SJCRH30 (cell line): ENCODE measurements at regions not wholly inside any gene's neighbourhood (a gene's known extent, or its start where the extent isn't known, plus 50 kb on each side); places are given as distances from the start of the nearest gene placed in this dataset.
A peak's percentile ranks its signal among the peaks of the same experiment; 100 is the strongest.

Source experiments
- DNase-seq, 2 experiments: peaks; one replicate each; pipeline ENCODE4 v3.0.0-alpha.2; 2015 to 2020
- H3K27ac ChIP-seq: fragments of 250-450 bp; sonication (Bioruptor Pico); 2 replicates; pipeline ENCODE4 v1.5.1; 2020; ENCODE audit warnings: mild to moderate bottlenecking, moderate library complexity
- H3K27me3 ChIP-seq: fragments of 250-450 bp; sonication (Bioruptor Pico); 2 replicates; pipeline ENCODE4 v1.5.1; 2020; ENCODE audit warnings: mild to moderate bottlenecking, moderate library complexity
- H3K36me3 ChIP-seq: fragments of 250-450 bp; sonication (Bioruptor Pico); 2 replicates; pipeline ENCODE4 v1.5.1; 2020; ENCODE audit warnings: mild to moderate bottlenecking, moderate library complexity
- H3K4me1 ChIP-seq: fragments of 250-450 bp; sonication (Bioruptor Pico); 2 replicates; pipeline ENCODE4 v1.5.1; 2020; ENCODE audit warnings: mild to moderate bottlenecking, moderate library complexity
- H3K4me3 ChIP-seq: fragments of 250-450 bp; sonication (Bioruptor Pico); 2 replicates; pipeline ENCODE4 v1.5.1; 2020; ENCODE audit warnings: mild to moderate bottlenecking, moderate library complexity
- H3K9me3 ChIP-seq: fragments of 250-450 bp; sonication (Bioruptor Pico); replicated peaks from 2 replicates; pipeline ENCODE4 v1.5.1; 2020; ENCODE audit warnings: mild to moderate bottlenecking, moderate library complexity

- no peaks in the 10 kb centered on the region for H3K9me3 ChIP-seq
Observed at GRCh38 chr13:106712381-106712780, 144.4 kb upstream of the ARGLU1 start.

DNA sequence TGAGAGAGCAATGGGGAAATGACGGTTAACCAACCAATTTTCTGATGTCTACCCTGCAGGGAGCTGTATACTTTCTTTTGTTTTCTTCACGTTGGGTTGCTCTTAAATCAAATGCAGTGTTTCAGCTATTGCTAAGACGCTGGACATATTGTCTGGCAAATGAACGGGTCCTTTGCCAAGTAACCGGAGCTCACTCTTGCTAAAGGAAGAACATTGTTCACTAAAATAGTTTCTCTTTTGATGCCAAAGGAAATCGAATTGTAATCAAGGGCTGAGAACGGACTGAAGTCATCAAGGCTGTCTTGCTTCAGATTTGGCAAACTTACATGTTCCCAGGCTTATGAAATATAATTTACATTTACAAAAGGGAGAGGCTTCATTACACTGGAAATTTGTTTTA, 142.3 kb upstream of the ARGLU1 start:
- Histone ChIP-seq H3K4me3 (no peak overlapping the region), H3K27ac (no peak overlapping the region), H3K4me1 (no peaks in the 10 kb centered on the region), H3K36me3 (no peaks in the 10 kb centered on the region), H3K27me3 (no peaks in the 10 kb centered on the region), H3K9me3 (no peaks in the 10 kb centered on the region)
- no peak for DNase-seq

More at GRCh38 chr13:106712381-106712780, 144.4 kb upstream of the ARGLU1 start:
- no peaks in the 10 kb centered on the region for H3K36me3 ChIP-seq
- no peaks in the 10 kb centered on the region for H3K4me1 ChIP-seq
- H3K27ac ChIP-seq, result no peak overlapping the region
- no peak for DNase-seq
- no peak overlapping the region for H3K4me3 ChIP-seq
- no peaks in the 10 kb centered on the region for H3K27me3 ChIP-seq

DNA sequence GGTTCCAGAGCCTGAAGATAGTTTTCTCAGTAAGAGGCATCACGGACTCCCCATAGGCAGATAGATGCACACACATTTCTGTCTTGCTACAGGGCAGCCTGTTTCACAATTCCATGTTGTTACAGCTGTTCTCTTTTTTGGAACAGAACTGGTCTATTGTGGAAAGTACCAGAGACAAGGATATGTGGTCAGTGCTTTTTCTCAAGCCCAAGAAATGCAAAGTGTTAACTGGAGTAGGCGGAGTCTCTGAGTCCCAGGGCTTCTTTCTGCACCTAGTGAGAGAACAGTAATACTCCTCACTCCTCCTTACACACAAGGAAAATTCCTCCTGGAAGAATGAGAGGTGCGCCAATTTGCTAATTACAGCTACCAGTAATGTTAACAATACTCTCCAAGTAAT, 141.6 kb upstream of the ARGLU1 start:
- no peaks in the 10 kb centered on the region for H3K36me3 ChIP-seq

GRCh38 chr13:106702505-106702904, 134.6 kb upstream of the ARGLU1 start:
- H3K27me3 ChIP-seq, result no peaks in the 10 kb centered on the region
- H3K4me3 ChIP-seq, result no peak overlapping the region
- H3K4me1 ChIP-seq, result no peaks in the 10 kb centered on the region
- H3K9me3 ChIP-seq, result no peaks in the 10 kb centered on the region
- H3K27ac ChIP-seq, result no peak overlapping the region
- DNase-seq, result no peak
- H3K36me3 ChIP-seq, result no peaks in the 10 kb centered on the region

More for the DNA sequence above, 141.6 kb upstream of the ARGLU1 start:
- H3K27me3 ChIP-seq, result no peaks in the 10 kb centered on the region
- H3K4me1 ChIP-seq, result no peaks in the 10 kb centered on the region
- H3K9me3 ChIP-seq, result no peaks in the 10 kb centered on the region
- H3K27ac ChIP-seq, result no peak overlapping the region
- H3K4me3 ChIP-seq, result no peak overlapping the region
- peak; percentile 13 to 59 for DNase-seq

DNA sequence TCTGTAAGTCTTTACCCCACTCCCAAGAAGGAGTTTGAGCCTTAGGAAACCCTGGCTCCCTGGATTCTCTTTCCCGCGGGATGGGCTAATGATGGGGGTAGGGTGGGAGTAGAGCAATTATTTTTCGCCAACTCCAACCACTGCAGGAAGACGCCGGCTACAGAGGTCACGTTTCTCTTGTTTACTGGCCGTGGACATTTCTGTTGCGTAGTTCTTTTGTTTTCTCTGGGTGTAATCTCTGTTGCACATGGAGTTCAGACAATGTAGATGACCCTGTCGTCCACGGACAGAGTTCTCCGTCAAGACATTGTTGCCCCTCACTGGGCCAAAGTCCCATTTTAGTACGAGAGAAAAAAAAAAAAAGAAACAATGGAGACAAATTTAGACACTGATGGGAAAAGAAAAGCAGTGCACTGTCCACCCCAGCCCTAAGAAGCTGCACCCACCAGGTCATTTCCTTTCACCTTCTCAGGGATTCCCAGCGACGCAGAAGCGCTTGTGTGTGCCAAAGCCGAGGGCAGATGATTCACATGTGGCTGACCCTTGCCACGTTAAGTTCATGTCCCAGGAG, 133.9 kb upstream of the ARGLU1 start:
- DNase-seq, result no peak
- Histone ChIP-seq H3K4me1 (no peaks in the 10 kb centered on the region), H3K36me3 (no peaks in the 10 kb centered on the region), H3K27ac (no peak overlapping the region), H3K27me3 (no peaks in the 10 kb centered on the region), H3K4me3 (no peak overlapping the region), H3K9me3 (no peaks in the 10 kb centered on the region)

GRCh38 chr13:106700439-106700838, 132.5 kb upstream of the ARGLU1 start:
- H3K9me3 ChIP-seq, result no peaks in the 10 kb centered on the region
- no peaks in the 10 kb centered on the region for H3K36me3 ChIP-seq
- no peak for DNase-seq
- no peaks in the 10 kb centered on the region for H3K27me3 ChIP-seq
- H3K4me3 ChIP-seq, result no peak overlapping the region
- H3K4me1 ChIP-seq, result no peaks in the 10 kb centered on the region
- H3K27ac ChIP-seq, result no peak overlapping the region

DNA sequence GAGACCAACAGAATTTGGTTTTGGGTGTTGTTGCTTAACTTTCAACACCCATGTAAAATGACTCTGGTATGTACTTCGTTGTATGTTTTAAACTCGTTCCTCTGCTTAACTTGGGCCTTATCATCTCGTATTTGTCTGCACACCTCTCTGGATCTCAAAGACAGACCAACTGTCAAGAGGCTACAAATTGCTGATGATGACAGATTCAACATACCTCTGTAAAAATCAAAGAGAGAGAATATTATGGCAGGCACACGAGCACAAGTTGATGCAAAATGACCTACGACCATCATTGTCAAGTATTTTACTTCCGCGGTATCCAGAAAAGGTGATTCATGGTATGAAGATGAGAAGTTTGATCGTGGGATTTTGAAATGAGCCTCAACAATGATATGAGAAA, 132.1 kb upstream of the ARGLU1 start:
- Histone ChIP-seq H3K27me3 (no peaks in the 10 kb centered on the region; the same call in 1 of the 2 replicates), H3K9me3 (no peaks in the 10 kb centered on the region), H3K4me3 (no peak overlapping the region)

DNA sequence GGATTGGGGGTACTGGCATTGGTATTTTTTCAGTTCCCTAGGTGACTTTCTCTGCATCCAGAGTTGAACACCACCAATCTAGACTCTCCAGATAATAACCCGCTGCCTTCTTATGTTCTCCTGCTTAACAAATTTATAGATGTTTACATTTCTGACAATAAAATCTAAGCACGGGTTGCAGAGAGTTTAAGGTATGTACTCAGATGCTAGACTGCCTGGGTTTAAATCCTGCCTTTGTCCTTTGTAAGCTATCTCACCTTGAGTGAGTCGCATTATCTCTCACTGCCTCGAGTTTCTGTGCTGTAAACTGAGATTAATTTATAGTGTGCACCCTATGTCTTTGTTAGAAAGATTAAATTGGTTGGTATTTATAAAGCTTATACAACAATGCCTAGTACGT, 131.4 kb upstream of the ARGLU1 start:
- Histone ChIP-seq H3K9me3 (no peaks in the 10 kb centered on the region), H3K4me1 (no peaks in the 10 kb centered on the region), H3K27ac (no peak overlapping the region), H3K36me3 (no peaks in the 10 kb centered on the region), H3K27me3 (no peaks in the 10 kb centered on the region; the same call in 1 of the 2 replicates), H3K4me3 (no peak overlapping the region)
- DNase-seq, result no peak

More for the DNA sequence above, 132.1 kb upstream of the ARGLU1 start:
- Histone ChIP-seq H3K27ac (no peak overlapping the region), H3K36me3 (no peaks in the 10 kb centered on the region), H3K4me1 (no peaks in the 10 kb centered on the region)
- no peak for DNase-seq

- no peaks in the 10 kb centered on the region for H3K9me3 ChIP-seq
- no peak overlapping the region for H3K4me3 ChIP-seq
- no peaks in the 10 kb centered on the region for H3K4me1 ChIP-seq
- no peak overlapping the region for H3K27ac ChIP-seq
- H3K36me3 ChIP-seq, result no peaks in the 10 kb centered on the region
- no peaks in the 10 kb centered on the region; the same call in 1 of the 2 replicates for H3K27me3 ChIP-seq
- DNase-seq, result no peak
Observed at GRCh38 chr13:106696719-106697118, 128.8 kb upstream of the ARGLU1 start.

DNA sequence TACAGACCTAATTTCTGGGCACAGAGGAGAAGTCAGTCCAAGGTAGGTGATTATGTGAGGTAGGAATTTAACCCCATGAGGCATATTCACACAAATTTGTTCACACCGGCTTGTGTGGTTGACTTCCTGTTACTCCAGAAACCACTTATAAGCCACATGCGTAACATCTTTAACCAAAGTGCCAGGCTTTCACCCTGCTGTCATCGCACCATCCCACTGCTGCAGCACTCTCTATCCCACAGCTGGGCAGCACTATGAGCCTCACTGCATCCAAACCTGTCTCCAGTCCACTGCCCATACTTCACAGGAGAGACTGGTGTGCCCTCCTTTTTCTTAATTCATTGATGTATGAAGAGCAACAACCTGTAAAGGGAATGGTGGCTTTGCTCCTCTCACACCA, 128.2 kb upstream of the ARGLU1 start:
- DNase-seq, result no peak
- Histone ChIP-seq H3K4me3 (no peak overlapping the region), H3K4me1 (no peaks in the 10 kb centered on the region), H3K27me3 (no peaks in the 10 kb centered on the region; the same call in 1 of the 2 replicates), H3K27ac (no peak overlapping the region), H3K9me3 (no peaks in the 10 kb centered on the region), H3K36me3 (no peaks in the 10 kb centered on the region)

GRCh38 chr13:106695139-106695538, 127.2 kb upstream of the ARGLU1 start:
- DNase-seq, result no peak
- Histone ChIP-seq H3K27me3 (no peaks in the 10 kb centered on the region; the same call in 1 of the 2 replicates), H3K4me1 (no peaks in the 10 kb centered on the region), H3K4me3 (no peak overlapping the region), H3K36me3 (no peaks in the 10 kb centered on the region), H3K27ac (no peak overlapping the region), H3K9me3 (no peaks in the 10 kb centered on the region)

DNA sequence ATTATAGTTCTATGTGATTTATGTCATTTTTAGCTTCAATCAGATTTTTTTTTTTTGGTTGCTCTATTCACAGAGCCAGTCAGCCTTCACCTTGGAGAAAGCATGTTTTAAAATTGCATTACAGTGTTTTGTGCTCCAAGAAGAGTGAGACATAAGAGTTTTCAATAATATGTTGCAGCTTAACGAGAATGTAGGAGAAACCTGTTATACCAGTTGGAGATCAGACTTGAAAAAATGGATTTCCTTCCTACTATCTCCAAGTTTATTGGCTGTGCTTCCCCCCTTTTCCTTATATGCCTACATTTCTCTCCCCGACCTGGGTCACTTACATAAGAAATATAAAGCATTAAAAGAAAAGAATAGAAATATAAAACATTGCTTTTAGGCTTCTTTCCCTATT, 123.9 kb upstream of the ARGLU1 start:
- H3K9me3 ChIP-seq, result no peaks in the 10 kb centered on the region
- H3K36me3 ChIP-seq, result no peaks in the 10 kb centered on the region
- H3K27ac ChIP-seq, result no peak overlapping the region
- H3K4me1 ChIP-seq, result no peaks in the 10 kb centered on the region
- H3K4me3 ChIP-seq, result no peak overlapping the region
- DNase-seq, result no peak
- no peaks in the 10 kb centered on the region; the same call in 1 of the 2 replicates for H3K27me3 ChIP-seq

GRCh38 chr13:106691341-106691740, 123.4 kb upstream of the ARGLU1 start:
- no peak overlapping the region for H3K4me3 ChIP-seq
- H3K36me3 ChIP-seq, result no peaks in the 10 kb centered on the region
- DNase-seq, result no peak
- H3K27ac ChIP-seq, result no peak overlapping the region
- H3K9me3 ChIP-seq, result no peaks in the 10 kb centered on the region
- H3K27me3 ChIP-seq, result no peaks in the 10 kb centered on the region; the same call in 1 of the 2 replicates
- H3K4me1 ChIP-seq, result no peaks in the 10 kb centered on the region

DNA sequence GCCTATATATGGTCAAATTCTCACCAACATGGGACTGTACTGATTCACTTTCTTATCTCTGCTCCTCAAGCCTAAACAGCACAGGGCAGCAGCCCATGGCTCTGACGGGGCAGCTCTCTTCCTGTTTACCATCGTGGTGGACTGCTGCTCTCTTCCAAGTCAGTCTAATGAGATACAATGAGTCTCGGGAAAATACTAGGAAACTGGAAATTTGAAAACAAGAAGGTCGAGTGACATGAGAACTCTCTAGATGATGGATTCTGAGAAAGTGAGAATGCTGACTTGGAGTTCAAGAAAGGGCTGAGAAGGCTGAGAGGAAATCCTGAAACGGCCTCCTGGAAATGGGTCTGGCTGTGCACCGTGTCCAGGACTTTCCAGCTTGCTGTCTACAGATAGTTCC, 122.8 kb upstream of the ARGLU1 start:
- Histone ChIP-seq H3K9me3 (no peaks in the 10 kb centered on the region), H3K36me3 (no peaks in the 10 kb centered on the region), H3K4me1 (no peaks in the 10 kb centered on the region), H3K27me3 (no peaks in the 10 kb centered on the region; the same call in 1 of the 2 replicates), H3K4me3 (no peak overlapping the region), H3K27ac (no peak overlapping the region)
- no peak for DNase-seq

- Histone ChIP-seq H3K36me3 (no peaks in the 10 kb centered on the region), H3K27me3 (no peaks in the 10 kb centered on the region; the same call in 1 of the 2 replicates), H3K9me3 (no peaks in the 10 kb centered on the region), H3K4me3 (no peak overlapping the region), H3K4me1 (no peaks in the 10 kb centered on the region), H3K27ac (no peak overlapping the region)
- no peak for DNase-seq
Observed at GRCh38 chr13:106689906-106690305, 122.0 kb upstream of the ARGLU1 start.

DNA sequence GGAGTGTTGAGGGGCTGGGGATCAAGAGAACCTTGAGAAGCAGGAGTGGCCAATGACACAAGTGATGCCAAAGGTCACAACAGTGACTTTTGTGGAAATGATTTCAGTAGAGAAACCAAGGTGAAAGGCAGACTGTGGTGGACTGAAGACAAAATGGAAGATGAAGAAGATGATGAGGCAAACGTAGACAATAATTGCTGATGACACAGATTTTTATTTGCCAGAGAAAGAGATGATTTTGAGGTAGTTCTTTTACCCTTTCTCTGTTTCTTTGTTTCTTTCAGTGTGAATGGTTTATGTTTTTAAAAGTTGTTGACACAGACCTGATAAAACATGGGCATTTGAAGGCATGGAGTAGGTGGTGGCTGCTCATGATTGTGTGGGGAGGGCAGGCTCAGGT, 121.0 kb upstream of the ARGLU1 start:
- H3K4me3 ChIP-seq, result no peak overlapping the region
- H3K4me1 ChIP-seq, result no peaks in the 10 kb centered on the region
- H3K27ac ChIP-seq, result no peak overlapping the region
- H3K9me3 ChIP-seq, result no peaks in the 10 kb centered on the region
- DNase-seq, result no peak
- H3K27me3 ChIP-seq, result no peaks in the 10 kb centered on the region
- no peaks in the 10 kb centered on the region for H3K36me3 ChIP-seq
